ENCODE measurements at regions not wholly inside any gene's neighbourhood (a gene's known extent, or its start where the extent isn't known, plus 50 kb on each side); places are given as distances from the start of the nearest gene placed in this dataset.

- Histone ChIP-seq H2AK5ac (ENCODE audit: low read depth, low read length) (no peak overlapping the region), H3K79me1 (ENCODE audit: low read depth in 1 of 2, low read length in 2 of 2) (no peaks in the 10 kb centered on the region), H2BK5ac (ENCODE audit: low read depth, low read length, poor library complexity, severe bottlenecking) (no peak overlapping the region), H3K9me1 (ENCODE audit: insufficient read depth, low read length) (no peaks in the 10 kb centered on the region), H3K4me1 (ENCODE audit: control insufficient read depth, insufficient read depth, low read length) (no peaks in the 10 kb centered on the region), H4K5ac (ENCODE audit: low read depth, low read length) (no peak overlapping the region), H3K56ac (ENCODE audit: extremely low read depth, insufficient read depth, low read length) (no peak overlapping the region), H3K23ac (ENCODE audit: low read depth, low read length) (no peak overlapping the region), H3K18ac (ENCODE audit: low read depth, low read length) (no peak overlapping the region), H3K27me3 (ENCODE audit: control insufficient read depth, insufficient read depth, low read length) (peaks cover 4% of the 10 kb centered on the region; the same call in 1 of the 2 replicates), H3K4ac (ENCODE audit: low read depth, low read length) (no peak overlapping the region), H3K4me2 (ENCODE audit: low read depth, low read length) (no peak overlapping the region), H2BK15ac (ENCODE audit: low read depth, low read length) (no peak overlapping the region), H3K9ac (ENCODE audit: low read depth, low read length) (no peak overlapping the region), H4K8ac (ENCODE audit: low read depth in 2 of 2, low read length in 2 of 2) (no peak overlapping the region), H3K36me3 (ENCODE audit: control insufficient read depth, insufficient read depth, low read length) (no peaks in the 10 kb centered on the region), H2BK20ac (ENCODE audit: low read depth, low read length) (no peak overlapping the region), H2AK9ac (replicated peaks; ENCODE audit: low read depth, low read length, poor library complexity) (no peak overlapping the region), H3K27ac (ENCODE audit: insufficient read depth, low read length) (no peak overlapping the region), H2AFZ (replicated peaks; ENCODE audit: low read length, poor library complexity) (no peak overlapping the region), H4K20me1 (ENCODE audit: insufficient read depth, low read length) (no peaks in the 10 kb centered on the region), H3K9me3 (ENCODE audit: control insufficient read depth, insufficient read depth, low read length) (no peaks in the 10 kb centered on the region; the same call in 1 of the 2 replicates), H3K14ac (replicated peaks; ENCODE audit: low read depth, low read length) (no peak overlapping the region), H2BK120ac (ENCODE audit: low read depth, low read length) (no peak overlapping the region), H3K4me3 (ENCODE audit: insufficient read depth, low read depth, low read length) (no peak overlapping the region), H4K91ac (ENCODE audit: insufficient read depth, low read depth, low read length) (no peak overlapping the region)
- 0% methylated on average over 1 of the region's 4 CpGs; no CpG with 5 or more reads in 1 of the 2 experiments for WGBS, 2 experiments (ENCODE audit: extremely low coverage in 2 of 2, insufficient read length in 1 of 2)
- in situ Hi-C loops (cut with MboI; ENCODE audit: low sequenced_read_pairs) (no loop called here), dilution Hi-C loops (cut with HindIII; ENCODE audit: low sequenced_read_pairs, unreplicated experiment) (no loop called here), intact Hi-C loops (cut with micrococcal nuclease) (no loop called here)
- ChIA-PET POLR2A (ENCODE audit: unreplicated experiment) (no interaction called here), CTCF (interaction anchor here (1.0 kb wide), 1 partner anchor 170 kb away, joined by 4 read pairs; no protein-coding TSS in a partner anchor)
- DNase-seq (no peak), ATAC-seq (ENCODE audit: low read depth) (no peak)
- no peak for TF ChIP-seq USF2 (IDR thresholded peaks at IDR 0.05; ENCODE audit: low read depth, low read length)
- TF ChIP-seq RFX5 (IDR thresholded peaks at IDR 0.05; ENCODE audit: low read depth, low read length) = no peak
- no peak for TF ChIP-seq POLR2A (IDR thresholded peaks at IDR 0.05; ENCODE audit: low read depth, low read length)
- no TSS peak for BruUV-seq (replicated peaks)
Observed at GRCh38 chr11:119847853-119848252, 118.9 kb upstream of the NECTIN1 start.

Data from IMR-90 (cell line).